DMS153 treated with DMSO at 0.1 percent for 48 hours (cell line): ENCODE measurements at regions not wholly inside any gene's neighbourhood (a gene's known extent, or its start where the extent isn't known, plus 50 kb on each side); places are given as distances from the start of the nearest gene placed in this dataset.
"Not testable (repeated sequence)": the region's sequence is repeated elsewhere in the genome, so short reads cannot be mapped to it uniquely, and the experiment has no call there.

Experiments
- DNase-seq: peaks from one replicate; lab custom pipeline; 2025; ENCODE audit not compliant: unreplicated experiment; lab: John Stamatoyannopoulos, UW

GRCh38 chr21:17738176-17738953 is 80.8 kb downstream of the C21orf91 start:
- DNase-seq: no peak

GRCh38 chr21:17736072-17736471 is 83.1 kb downstream of the C21orf91 start:
- DNase-seq: no peak

- no peak for DNase-seq
Measured at GRCh38 chr21:17733209-17733608, 85.9 kb downstream of the C21orf91 start.

- peak; percentile 25 for DNase-seq
Measured at GRCh38 chr21:17732306-17732705, 86.8 kb downstream of the C21orf91 start.

- no peak for DNase-seq
Measured at GRCh38 chr21:17731554-17731953, 87.6 kb downstream of the C21orf91 start.

GRCh38 chr21:17730782-17731181 is 88.4 kb downstream of the C21orf91 start:
- DNase-seq: no peak

GRCh38 chr21:17729455-17729854 is 89.7 kb downstream of the C21orf91 start:
- DNase-seq: no peak

- no peak for DNase-seq
Measured at GRCh38 chr21:17727361-17727760, 91.8 kb downstream of the C21orf91 start.

- no peak for DNase-seq
Measured at GRCh38 chr21:17726047-17726829, 92.9 kb downstream of the C21orf91 start.

GRCh38 chr21:17725339-17725738 is 93.8 kb downstream of the C21orf91 start:
- peak; percentile 61 for DNase-seq

GRCh38 chr21:17712887-17713286 is 100.2 kb upstream of the BTG3 start:
- no peak for DNase-seq

- DNase-seq: no peak
Measured at GRCh38 chr21:17711896-17712295, 99.2 kb upstream of the BTG3 start.

GRCh38 chr21:17709266-17709611 is 96.5 kb upstream of the BTG3 start:
- DNase-seq: no peak

- DNase-seq: no peak
Measured at GRCh38 chr21:17708522-17709265, 96.0 kb upstream of the BTG3 start.

GRCh38 chr21:17699524-17700189 is 87.0 kb upstream of the BTG3 start:
- no peak for DNase-seq

- no peak for DNase-seq
Measured at GRCh38 chr21:17697473-17697872, 84.8 kb upstream of the BTG3 start.

- not testable (repeated sequence) for DNase-seq
Measured at GRCh38 chr21:17694416-17694815, 81.7 kb upstream of the BTG3 start.

GRCh38 chr21:17693801-17694200 is 81.1 kb upstream of the BTG3 start:
- no peak for DNase-seq

- DNase-seq: no peak
Measured at GRCh38 chr21:17690078-17690494, 77.4 kb upstream of the BTG3 start.

- peak; percentile 27 for DNase-seq
Measured at GRCh38 chr21:17688912-17689874, 76.5 kb upstream of the BTG3 start.
